ENCODE measurements at regions not wholly inside any gene's neighbourhood (a gene's known extent, or its start where the extent isn't known, plus 50 kb on each side); places are given as distances from the start of the nearest gene placed in this dataset.

DNA sequence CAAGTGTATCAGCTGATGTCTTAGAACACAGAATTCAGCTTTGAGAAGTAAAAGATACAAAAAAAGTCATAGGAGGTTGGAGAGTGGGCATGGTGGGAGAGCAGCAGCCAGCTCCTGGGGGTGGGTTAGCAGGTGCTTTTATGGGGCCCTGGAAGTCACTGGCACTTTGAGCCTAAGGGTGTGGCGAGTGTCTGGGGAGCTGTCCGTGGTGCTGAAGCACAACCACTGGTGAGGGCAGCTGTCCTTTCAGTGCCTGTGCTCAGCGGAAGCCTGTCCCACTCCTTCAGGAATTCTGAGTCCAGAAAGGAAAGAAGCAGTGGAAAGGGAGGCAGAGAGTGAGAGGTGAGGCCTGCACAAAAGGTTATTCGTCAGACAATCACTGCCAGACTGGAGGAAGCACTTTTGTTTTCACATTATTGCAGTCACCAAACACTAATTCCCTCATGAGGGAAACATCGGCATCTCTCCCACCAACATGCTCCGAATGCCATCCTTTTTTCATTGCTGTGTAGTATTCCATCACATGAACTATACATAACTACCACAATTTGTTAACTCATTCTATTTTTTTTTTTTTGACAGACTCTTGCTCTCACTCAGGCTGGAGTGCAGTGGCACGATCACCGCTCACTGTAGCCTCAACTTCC lies 59.4 kb upstream of the RAPGEF1 start:
- no peaks in the 10 kb centered on the region for H3K79me2 ChIP-seq (ENCODE audit: control insufficient read depth, insufficient read depth, low read length)
- no peaks in the 10 kb centered on the region for H3K36me3 ChIP-seq (ENCODE audit: control insufficient read depth, insufficient read depth, low read length)
- intact Hi-C loops (cut with micrococcal nuclease) (no loop called here), in situ Hi-C loops (cut with MboI) (no loop called here)
- H3K9me1 ChIP-seq (ENCODE audit: control insufficient read depth, insufficient read depth, low read length) = no peaks in the 10 kb centered on the region
- no TSS peak for BruUV-seq (replicated peaks)
- H3K9me3 ChIP-seq (replicated peaks; ENCODE audit: control insufficient read depth, insufficient read depth, low read depth, low read length) = no peaks in the 10 kb centered on the region
- H3K4me3 ChIP-seq = no peak overlapping the region
- WGBS (ENCODE audit: insufficient coverage, low coverage, missing lambda C conversion rate) = 1% methylated on average over 7 of the region's 8 CpGs
- H4K20me1 ChIP-seq (replicated peaks; ENCODE audit: control insufficient read depth, insufficient read depth, low read length) = peaks cover 19% of the 10 kb centered on the region
- ChIA-PET CTCF (ENCODE audit: low intra/inter-chr PET ratio) (no interaction called here), POLR2A (interaction anchor here (0.6 kb wide), 1 partner anchor 8 kb away, joined by 3 read pairs; no protein-coding TSS in a partner anchor)
- peaks cover 5 to 14% of the 10 kb centered on the region in 2 experiments; a peak in 4 of 5 replicates for H3K27me3 ChIP-seq (ENCODE audit: control insufficient read depth in 2 of 2, insufficient read depth in 2 of 2, low read length in 2 of 2)
- peak; percentile 82 for FAIRE-seq
- ATAC-seq = peak; percentile 84
- H3K4me2 ChIP-seq (ENCODE audit: insufficient read depth, low read length) = no peak overlapping the region
- no peaks in the 10 kb centered on the region for H3K4me1 ChIP-seq (replicated peaks in 1 of 2; ENCODE audit: control insufficient read depth in 2 of 2, insufficient read depth in 2 of 2, low read length in 2 of 2)
- H2AFZ ChIP-seq (ENCODE audit: low read depth, low read length) = no peak overlapping the region
- DNase-seq (ENCODE audit: extremely low read depth in 1 of 4, low spot score in 3 of 4) = peak; percentile 65 to 75 (median 70)
- no peak overlapping the region for H3K9ac ChIP-seq (ENCODE audit: insufficient read depth in 1 of 2, low read depth in 2 of 2, low read length in 2 of 2)
- no peak overlapping the region for H3K27ac ChIP-seq (ENCODE audit: extremely low read depth, low read depth, low read length)
- TF ChIP-seq MCM3 (IDR thresholded peaks at IDR 0.05) (no peak), CREM (IDR thresholded peaks at IDR 0.05; ENCODE audit: low read depth) (peak; percentile 31; the same call in 1 of the 2 replicates), EHMT2 (IDR thresholded peaks at IDR 0.05) (peak; percentile 98), NR2C2 (CRISPR knock-in tag; IDR thresholded peaks at IDR 0.05) (0 out of 2 replicates have a peak, but pooled peaks have one; percentile 18), NR2C2 (tag; IDR thresholded peaks at IDR 0.05) (no peak), RCOR1 (IDR thresholded peaks at IDR 0.05; ENCODE audit: borderline replicate concordance in 1 of 2, low read depth in 2 of 2, low read length in 2 of 2) (peak in 1 of 2 experiments; percentile 69; a peak in 2 of 4 replicates), ILK (tag; IDR thresholded peaks at IDR 0.05; ENCODE audit: borderline replicate concordance, low read depth) (no peak), ZNF134 (CRISPR knock-in tag; conservative IDR thresholded peaks at IDR 0.05) (no peak), HDAC2 (IDR thresholded peaks at IDR 0.05) (peak; percentile 38; the same call in 1 of the 2 replicates), ZNF766 (CRISPR knock-in tag; conservative IDR thresholded peaks at IDR 0.05) (peak; percentile 71; the same call in 1 of the 2 replicates), MIER1 (IDR thresholded peaks at IDR 0.05; ENCODE audit: low read depth) (peak; percentile 95)
- TF ChIP-seq, protein P1, sequence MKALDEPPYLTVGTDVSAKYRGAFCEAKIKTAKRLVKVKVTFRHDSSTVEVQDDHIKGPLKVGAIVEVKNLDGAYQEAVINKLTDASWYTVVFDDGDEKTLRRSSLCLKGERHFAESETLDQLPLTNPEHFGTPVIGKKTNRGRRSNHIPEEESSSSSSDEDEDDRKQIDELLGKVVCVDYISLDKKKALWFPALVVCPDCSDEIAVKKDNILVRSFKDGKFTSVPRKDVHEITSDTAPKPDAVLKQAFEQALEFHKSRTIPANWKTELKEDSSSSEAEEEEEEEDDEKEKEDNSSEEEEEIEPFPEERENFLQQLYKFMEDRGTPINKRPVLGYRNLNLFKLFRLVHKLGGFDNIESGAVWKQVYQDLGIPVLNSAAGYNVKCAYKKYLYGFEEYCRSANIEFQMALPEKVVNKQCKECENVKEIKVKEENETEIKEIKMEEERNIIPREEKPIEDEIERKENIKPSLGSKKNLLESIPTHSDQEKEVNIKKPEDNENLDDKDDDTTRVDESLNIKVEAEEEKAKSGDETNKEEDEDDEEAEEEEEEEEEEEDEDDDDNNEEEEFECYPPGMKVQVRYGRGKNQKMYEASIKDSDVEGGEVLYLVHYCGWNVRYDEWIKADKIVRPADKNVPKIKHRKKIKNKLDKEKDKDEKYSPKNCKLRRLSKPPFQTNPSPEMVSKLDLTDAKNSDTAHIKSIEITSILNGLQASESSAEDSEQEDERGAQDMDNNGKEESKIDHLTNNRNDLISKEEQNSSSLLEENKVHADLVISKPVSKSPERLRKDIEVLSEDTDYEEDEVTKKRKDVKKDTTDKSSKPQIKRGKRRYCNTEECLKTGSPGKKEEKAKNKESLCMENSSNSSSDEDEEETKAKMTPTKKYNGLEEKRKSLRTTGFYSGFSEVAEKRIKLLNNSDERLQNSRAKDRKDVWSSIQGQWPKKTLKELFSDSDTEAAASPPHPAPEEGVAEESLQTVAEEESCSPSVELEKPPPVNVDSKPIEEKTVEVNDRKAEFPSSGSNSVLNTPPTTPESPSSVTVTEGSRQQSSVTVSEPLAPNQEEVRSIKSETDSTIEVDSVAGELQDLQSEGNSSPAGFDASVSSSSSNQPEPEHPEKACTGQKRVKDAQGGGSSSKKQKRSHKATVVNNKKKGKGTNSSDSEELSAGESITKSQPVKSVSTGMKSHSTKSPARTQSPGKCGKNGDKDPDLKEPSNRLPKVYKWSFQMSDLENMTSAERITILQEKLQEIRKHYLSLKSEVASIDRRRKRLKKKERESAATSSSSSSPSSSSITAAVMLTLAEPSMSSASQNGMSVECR (CRISPR knock-in tag; IDR thresholded peaks at IDR 0.05) = peak; percentile 60; the same call in 1 of the 2 replicates

Measured in K562 (cell line).